ENCODE measurements at regions not wholly inside any gene's neighbourhood (a gene's known extent, or its start where the extent isn't known, plus 50 kb on each side); places are given as distances from the start of the nearest gene placed in this dataset.

DNA sequence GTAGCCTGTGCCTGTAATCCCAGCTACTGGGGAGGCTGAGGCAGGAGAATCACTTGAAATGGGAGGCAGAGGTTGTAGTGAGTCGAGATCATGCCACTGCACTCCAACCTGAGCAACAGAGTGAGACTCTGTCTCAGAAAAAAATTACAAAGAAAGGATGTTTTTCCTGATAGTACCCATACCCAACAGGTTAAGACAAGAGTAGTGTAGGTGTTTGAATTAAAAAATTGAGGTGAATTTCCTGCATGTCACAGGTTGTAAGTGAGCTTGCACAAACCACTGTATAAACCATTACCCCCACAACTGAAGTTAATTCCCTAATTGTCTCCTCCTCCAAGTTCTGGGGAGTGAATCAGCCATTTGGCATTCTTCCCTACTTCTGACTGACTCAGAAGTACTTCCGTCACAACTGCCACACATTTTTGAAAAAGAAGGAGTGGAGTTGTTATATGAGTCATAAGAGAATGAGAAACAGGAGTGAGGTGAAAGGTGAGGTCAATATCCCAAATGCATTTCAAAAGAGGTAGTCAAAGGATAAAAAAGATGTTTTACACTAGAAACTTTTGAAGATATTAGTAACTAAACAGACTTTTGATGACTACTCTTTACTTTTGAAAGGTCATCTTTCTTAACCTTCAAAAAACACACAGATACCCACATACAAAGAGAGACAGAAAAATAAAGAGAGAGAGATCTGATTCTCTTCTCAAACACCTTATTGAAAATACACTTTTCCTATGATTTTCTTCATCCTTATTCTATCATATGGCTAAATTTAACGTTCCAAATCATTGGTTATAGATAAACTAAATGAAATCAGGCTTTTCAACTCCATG is 134.5 kb downstream of the BTC start (continued):
- TF ChIP-seq, protein P1, sequence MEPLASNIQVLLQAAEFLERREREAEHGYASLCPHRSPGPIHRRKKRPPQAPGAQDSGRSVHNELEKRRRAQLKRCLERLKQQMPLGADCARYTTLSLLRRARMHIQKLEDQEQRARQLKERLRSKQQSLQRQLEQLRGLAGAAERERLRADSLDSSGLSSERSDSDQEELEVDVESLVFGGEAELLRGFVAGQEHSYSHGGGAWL (CRISPR knock-in tag; IDR thresholded peaks at IDR 0.05): no peak
- TF ChIP-seq, protein P2, sequence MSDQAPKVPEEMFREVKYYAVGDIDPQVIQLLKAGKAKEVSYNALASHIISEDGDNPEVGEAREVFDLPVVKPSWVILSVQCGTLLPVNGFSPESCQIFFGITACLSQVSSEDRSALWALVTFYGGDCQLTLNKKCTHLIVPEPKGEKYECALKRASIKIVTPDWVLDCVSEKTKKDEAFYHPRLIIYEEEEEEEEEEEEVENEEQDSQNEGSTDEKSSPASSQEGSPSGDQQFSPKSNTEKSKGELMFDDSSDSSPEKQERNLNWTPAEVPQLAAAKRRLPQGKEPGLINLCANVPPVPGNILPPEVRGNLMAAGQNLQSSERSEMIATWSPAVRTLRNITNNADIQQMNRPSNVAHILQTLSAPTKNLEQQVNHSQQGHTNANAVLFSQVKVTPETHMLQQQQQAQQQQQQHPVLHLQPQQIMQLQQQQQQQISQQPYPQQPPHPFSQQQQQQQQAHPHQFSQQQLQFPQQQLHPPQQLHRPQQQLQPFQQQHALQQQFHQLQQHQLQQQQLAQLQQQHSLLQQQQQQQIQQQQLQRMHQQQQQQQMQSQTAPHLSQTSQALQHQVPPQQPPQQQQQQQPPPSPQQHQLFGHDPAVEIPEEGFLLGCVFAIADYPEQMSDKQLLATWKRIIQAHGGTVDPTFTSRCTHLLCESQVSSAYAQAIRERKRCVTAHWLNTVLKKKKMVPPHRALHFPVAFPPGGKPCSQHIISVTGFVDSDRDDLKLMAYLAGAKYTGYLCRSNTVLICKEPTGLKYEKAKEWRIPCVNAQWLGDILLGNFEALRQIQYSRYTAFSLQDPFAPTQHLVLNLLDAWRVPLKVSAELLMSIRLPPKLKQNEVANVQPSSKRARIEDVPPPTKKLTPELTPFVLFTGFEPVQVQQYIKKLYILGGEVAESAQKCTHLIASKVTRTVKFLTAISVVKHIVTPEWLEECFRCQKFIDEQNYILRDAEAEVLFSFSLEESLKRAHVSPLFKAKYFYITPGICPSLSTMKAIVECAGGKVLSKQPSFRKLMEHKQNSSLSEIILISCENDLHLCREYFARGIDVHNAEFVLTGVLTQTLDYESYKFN (CRISPR knock-in tag; conservative IDR thresholded peaks at IDR 0.05): peak; percentile 66
- TF ChIP-seq, protein P3, sequence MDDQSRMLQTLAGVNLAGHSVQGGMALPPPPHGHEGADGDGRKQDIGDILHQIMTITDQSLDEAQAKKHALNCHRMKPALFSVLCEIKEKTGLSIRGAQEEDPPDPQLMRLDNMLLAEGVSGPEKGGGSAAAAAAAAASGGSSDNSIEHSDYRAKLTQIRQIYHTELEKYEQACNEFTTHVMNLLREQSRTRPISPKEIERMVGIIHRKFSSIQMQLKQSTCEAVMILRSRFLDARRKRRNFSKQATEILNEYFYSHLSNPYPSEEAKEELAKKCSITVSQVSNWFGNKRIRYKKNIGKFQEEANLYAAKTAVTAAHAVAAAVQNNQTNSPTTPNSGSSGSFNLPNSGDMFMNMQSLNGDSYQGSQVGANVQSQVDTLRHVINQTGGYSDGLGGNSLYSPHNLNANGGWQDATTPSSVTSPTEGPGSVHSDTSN (CRISPR knock-in tag; IDR thresholded peaks at IDR 0.05; ENCODE audit: borderline replicate concordance): no peak
- TF ChIP-seq, protein P4, sequence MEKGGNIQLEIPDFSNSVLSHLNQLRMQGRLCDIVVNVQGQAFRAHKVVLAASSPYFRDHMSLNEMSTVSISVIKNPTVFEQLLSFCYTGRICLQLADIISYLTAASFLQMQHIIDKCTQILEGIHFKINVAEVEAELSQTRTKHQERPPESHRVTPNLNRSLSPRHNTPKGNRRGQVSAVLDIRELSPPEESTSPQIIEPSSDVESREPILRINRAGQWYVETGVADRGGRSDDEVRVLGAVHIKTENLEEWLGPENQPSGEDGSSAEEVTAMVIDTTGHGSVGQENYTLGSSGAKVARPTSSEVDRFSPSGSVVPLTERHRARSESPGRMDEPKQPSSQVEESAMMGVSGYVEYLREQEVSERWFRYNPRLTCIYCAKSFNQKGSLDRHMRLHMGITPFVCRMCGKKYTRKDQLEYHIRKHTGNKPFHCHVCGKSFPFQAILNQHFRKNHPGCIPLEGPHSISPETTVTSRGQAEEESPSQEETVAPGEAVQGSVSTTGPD (CRISPR knock-in tag; IDR thresholded peaks at IDR 0.05): no peak
- peak; percentile 58 for TF ChIP-seq ATF1 (CRISPR knock-in tag; IDR thresholded peaks at IDR 0.05)
- TF ChIP-seq SMAD1 (CRISPR knock-in tag; IDR thresholded peaks at IDR 0.05; ENCODE audit: borderline replicate concordance, low read depth): no peak
- no peak for TF ChIP-seq BHLHE40 (IDR thresholded peaks at IDR 0.05; ENCODE audit: low read length)
- TF ChIP-seq ZSCAN20 (CRISPR knock-in tag; IDR thresholded peaks at IDR 0.05; ENCODE audit: borderline replicate concordance): no peak
- no peak for TF ChIP-seq NFE2L1 (CRISPR knock-in tag; IDR thresholded peaks at IDR 0.05; ENCODE audit: borderline replicate concordance)
- TF ChIP-seq NCOR1 (IDR thresholded peaks at IDR 0.05; ENCODE audit: borderline replicate concordance, low read length): peak; percentile 22; the same call in 1 of the 2 replicates
- no peak for TF ChIP-seq U2AF1 (optimal IDR thresholded peaks at IDR 0.05; ENCODE audit: low read depth, low read length)
- no peak for TF ChIP-seq ATM (IDR thresholded peaks at IDR 0.05; ENCODE audit: borderline replicate concordance)
- TF ChIP-seq ARID2 (CRISPR knock-in tag; IDR thresholded peaks at IDR 0.05; ENCODE audit: borderline replicate concordance): no peak
- no peak for TF ChIP-seq MTF2 (CRISPR knock-in tag; IDR thresholded peaks at IDR 0.05; ENCODE audit: borderline replicate concordance)
- TF ChIP-seq FOSL1 (CRISPR knock-in tag; IDR thresholded peaks at IDR 0.05; ENCODE audit: borderline replicate concordance): peak; percentile 76; the same call in 1 of the 2 replicates
- no peak for TF ChIP-seq HOXA5 (CRISPR knock-in tag; IDR thresholded peaks at IDR 0.05)
- no peak for TF ChIP-seq TBX3 (IDR thresholded peaks at IDR 0.05; ENCODE audit: borderline replicate concordance)
- peak; percentile 92 for TF ChIP-seq MED1 (CRISPR knock-in tag; IDR thresholded peaks at IDR 0.05)
- no peak for TF ChIP-seq SOX6 (IDR thresholded peaks at IDR 0.05)
- peak; percentile 76; the same call in 1 of the 2 replicates for TF ChIP-seq SOX6 (CRISPR knock-in tag; IDR thresholded peaks at IDR 0.05)
- TF ChIP-seq TAF1 (CRISPR knock-in tag; IDR thresholded peaks at IDR 0.05): no peak
- 0 out of 2 replicates have a peak, but pooled peaks have one; percentile 47 for TF ChIP-seq MED13 (CRISPR knock-in tag; IDR thresholded peaks at IDR 0.05)
- no peak for TF ChIP-seq ZFP36L1 (CRISPR knock-in tag; IDR thresholded peaks at IDR 0.05)
- TF ChIP-seq SRF (IDR thresholded peaks at IDR 0.05; ENCODE audit: low read depth, low read length): no peak
